Endothelial cell of umbilical vein (primary cell): ENCODE measurements at regions not wholly inside any gene's neighbourhood (a gene's known extent, or its start where the extent isn't known, plus 50 kb on each side); places are given as distances from the start of the nearest gene placed in this dataset.

Experiments used
- BruUV-seq: library from RNA; stranded (reverse); fragments of 400-500 nt; replicated peaks from 2 replicates; lab custom pipeline; 2021; lab: Mats Ljungman, UMichigan
- CTCF ChIA-PET: fragments of 300-600, 350-600 bp; sonication (Branson Sonifier 250); formaldehyde crosslinking; loops from one replicate; lab custom pipeline; 2021; ENCODE audit warnings: antibody characterized with exemption, inconsistent platforms; lab: Charles Lee
- POLR2A ChIA-PET: fragments of 300-600, 350-600 bp; sonication (Branson Sonifier 250); formaldehyde crosslinking; loops from one replicate; lab custom pipeline; 2021; ENCODE audit warnings: antibody characterized with exemption, inconsistent platforms; lab: Charles Lee
- DNase-seq: peaks from one replicate; pipeline ENCODE4 v3.0.0-alpha.2; 2011; ENCODE audit warnings: low read depth, low spot score
- FAIRE-seq: peaks from 2 replicates; lab custom pipeline; 2011; peaks lifted over from hg19 to GRCh38; lab: Jason Lieb, UNC
- H2AFZ ChIP-seq: 2 replicates; pipeline ENCODE4 v1.6.0; 2012; ENCODE audit warnings: low read depth, low read length, control low read depth, inconsistent platforms
- H3K27ac ChIP-seq: 2 replicates; pipeline ENCODE4 v1.5.1; 2011; ENCODE audit warnings: low read depth, mild to moderate bottlenecking, control low read depth, low read length, moderate library complexity; ENCODE audit not compliant: insufficient read depth
- H3K27me3 ChIP-seq, 2 experiments: 2 replicates each; pipeline versions ENCODE4 v1.6.0 to v1.6.1; 2011; ENCODE audit warnings: low read length in 2 of 2, mixed read lengths in 1 of 2; ENCODE audit not compliant: control insufficient read depth in 2 of 2, insufficient read depth in 2 of 2
- H3K36me3 ChIP-seq, 2 experiments: 2 replicates in 1 of 2; 3 replicates in 1 of 2; pipeline ENCODE4 v1.5.1; 2011; ENCODE audit warnings: low read length in 2 of 2, mild to moderate bottlenecking in 1 of 2, moderate library complexity in 1 of 2; ENCODE audit not compliant: control insufficient read depth in 2 of 2, insufficient read depth in 2 of 2; ENCODE audit errors: extremely low read depth in 1 of 2
- H3K4me1 ChIP-seq: 3 replicates; pipeline ENCODE4 v1.5.1; 2011; ENCODE audit warnings: mild to moderate bottlenecking, low read length; ENCODE audit not compliant: control insufficient read depth, insufficient read depth; ENCODE audit errors: extremely low read depth
- H3K4me2 ChIP-seq: 2 replicates; pipeline ENCODE4 v1.6.1; 2011; ENCODE audit warnings: low read length, control low read depth, mixed read lengths; ENCODE audit not compliant: insufficient read depth
- H3K4me3 ChIP-seq, 3 experiments: fragments of 200-600 bp in 1 of 3; sonication (generic), shearing (Covaris generic) in 1 of 3; replicated peaks in 1 of 3; 2 replicates each; pipeline ENCODE4 v1.5.1; 2011 to 2016; ENCODE audit warnings: control low read depth in 3 of 3, low read length in 3 of 3, mild to moderate bottlenecking in 2 of 3, inconsistent platforms in 1 of 3, low read depth in 1 of 3, moderate library complexity in 1 of 3; ENCODE audit not compliant: insufficient read depth in 1 of 3
- H3K79me2 ChIP-seq: 2 replicates; pipeline ENCODE4 v1.6.0; 2012; ENCODE audit warnings: low read length, inconsistent platforms; ENCODE audit not compliant: control insufficient read depth, insufficient read depth
- H3K9ac ChIP-seq: replicated peaks from 2 replicates; pipeline ENCODE3; 2011; ENCODE audit warnings: low read length, control low read depth; ENCODE audit not compliant: insufficient read depth; ENCODE audit errors: extremely low read depth
- H3K9me1 ChIP-seq: replicated peaks from 3 replicates; pipeline ENCODE4 v1.6.0; 2011; ENCODE audit warnings: mild to moderate bottlenecking, low read length; ENCODE audit not compliant: control insufficient read depth, insufficient read depth; ENCODE audit errors: extremely low read depth
- H3K9me3 ChIP-seq: replicated peaks from 2 replicates; pipeline ENCODE4 v1.5.1; 2012; ENCODE audit warnings: low read length, inconsistent platforms; ENCODE audit not compliant: control insufficient read depth, insufficient read depth
- H4K20me1 ChIP-seq: replicated peaks from 2 replicates; pipeline ENCODE3; 2011; ENCODE audit warnings: mild to moderate bottlenecking, low read length; ENCODE audit not compliant: control insufficient read depth, insufficient read depth; ENCODE audit errors: extremely low read depth
- CTCF ChIP-seq, 2 donors: IDR thresholded peaks; 1 replicate in 1 of 2; 2 replicates in 1 of 2; pipeline ENCODE4 v1.5.1; 2011; ENCODE audit warnings: low read length in 2 of 2, mild to moderate bottlenecking in 2 of 2, moderate library complexity in 2 of 2, control low read depth in 1 of 2, inconsistent platforms in 1 of 2, low read depth in 1 of 2; ENCODE audit not compliant: insufficient read depth in 1 of 2; ENCODE audit errors: extremely low read depth in 1 of 2
- EZH2 ChIP-seq: IDR thresholded peaks from 2 replicates; pipeline ENCODE4 v1.6.1; 2012; ENCODE audit warnings: borderline replicate concordance, low read depth, mild to moderate bottlenecking, moderate library complexity, low read length, inconsistent platforms; ENCODE audit not compliant: severe bottlenecking
- FOS ChIP-seq: IDR thresholded peaks from 2 replicates; pipeline ENCODE4 v1.6.1; 2011; ENCODE audit warnings: mild to moderate bottlenecking, low read length, moderate library complexity, borderline replicate concordance; ENCODE audit not compliant: insufficient read depth
- GATA2 ChIP-seq: IDR thresholded peaks from 2 replicates; pipeline ENCODE4 v1.7.0; 2011; ENCODE audit warnings: low read depth, mild to moderate bottlenecking, moderate library complexity, mixed read lengths, low read length; ENCODE audit not compliant: insufficient read length, insufficient read depth
- JUN ChIP-seq: IDR thresholded peaks from 2 replicates; pipeline ENCODE4 v1.6.1; 2011; ENCODE audit warnings: borderline replicate concordance, low read depth; ENCODE audit not compliant: insufficient read length, insufficient read depth
- MAX ChIP-seq: IDR thresholded peaks from 2 replicates; pipeline ENCODE4 v1.6.1; 2011; ENCODE audit not compliant: insufficient read depth, insufficient read length
- MYC ChIP-seq: IDR thresholded peaks from one replicate; pipeline ENCODE4 v1.6.1; 2011; ENCODE audit warnings: mild to moderate bottlenecking, low read depth, low read length
- POLR2A ChIP-seq: IDR thresholded peaks from 2 replicates; pipeline ENCODE4 v1.6.1; 2012; ENCODE audit warnings: low read depth, mild to moderate bottlenecking, control low read depth, low read length
- POLR2AphosphoS5 ChIP-seq: IDR thresholded peaks from 2 replicates; pipeline ENCODE4 v1.6.1; 2012; ENCODE audit warnings: low read depth, mild to moderate bottlenecking, control low read depth, low read length, moderate library complexity; ENCODE audit not compliant: insufficient read depth
- dilution Hi-C: fragments of 300-500 bp; cut with MboI; formaldehyde crosslinking; loops from one replicate; pipeline ENCODE4 v1.15.0; 2019; ENCODE audit warnings: low sequenced_read_pairs; ENCODE audit not compliant: extremely low pct_ligation_motif_present
- intact Hi-C: fragments of 100-400 bp; cut with micrococcal nuclease; formaldehyde crosslinking; loops from one replicate; pipeline ENCODE4 v1.10.0; 2022

GRCh38 chr11:119530509-119530908 lies 107.5 kb upstream of the THY1 start:
- CTCF ChIA-PET, result no interaction called here
- FAIRE-seq, result no peak

More at GRCh38 chr11:119530509-119530908, 107.5 kb upstream of the THY1 start:
- no peak overlapping the region for H3K4me2 ChIP-seq
- no peak overlapping the region for H3K4me3 ChIP-seq
- H3K9ac ChIP-seq, result no peak overlapping the region
- dilution Hi-C loops (no loop called here), intact Hi-C loops (no loop called here)
- H3K79me2 ChIP-seq, result no peaks in the 10 kb centered on the region
- H4K20me1 ChIP-seq, result no peaks in the 10 kb centered on the region
- TF ChIP-seq GATA2 (no peak), EZH2 (no peak), JUN (no peak), MYC (no peak), CTCF (IDR thresholded peaks at IDR 0.05; ENCODE audit: extremely low read depth in 1 of 2, insufficient read depth in 1 of 2, low read depth in 1 of 2, low read length in 2 of 2) (no peak), POLR2AphosphoS5 (no peak), POLR2A (no peak), FOS (no peak), MAX (no peak)
- no peak overlapping the region for H2AFZ ChIP-seq
- H3K36me3 ChIP-seq, result no peaks in the 10 kb centered on the region
- BruUV-seq, result no TSS peak
- POLR2A ChIA-PET, result no interaction called here
- no peak for DNase-seq
- peaks cover 0 to 2% of the 10 kb centered on the region in 2 experiments for H3K27me3 ChIP-seq
- no peaks in the 10 kb centered on the region for H3K9me1 ChIP-seq
- no peaks in the 10 kb centered on the region for H3K4me1 ChIP-seq
- no peaks in the 10 kb centered on the region for H3K9me3 ChIP-seq
- H3K27ac ChIP-seq, result no peak overlapping the region
